ENCODE measurements at regions not wholly inside any gene's neighbourhood (a gene's known extent, or its start where the extent isn't known, plus 50 kb on each side); places are given as distances from the start of the nearest gene placed in this dataset.
A peak's percentile ranks its signal among the peaks of the same experiment; 100 is the strongest.

GRCh38 chr13:47110141-47110540, 213.3 kb upstream of the HTR2A start:
- no peak for DNase-seq (ENCODE audit: low read depth, low spot score)
- Histone ChIP-seq H3K4me3 (ENCODE audit: low read depth, low read length) (no peak overlapping the region), H3K9me3 (ENCODE audit: control insufficient read depth, insufficient read depth, low read length) (no peaks in the 10 kb centered on the region), H3K27me3 (ENCODE audit: control insufficient read depth, insufficient read depth, low read length) (no peaks in the 10 kb centered on the region), H3K27ac (ENCODE audit: low read depth, low read length) (no peak overlapping the region)
- ChIA-PET POLR2A (no interaction called here), CTCF (no interaction called here)
- TF ChIP-seq CTCF (IDR thresholded peaks at IDR 0.05; ENCODE audit: low read depth, low read length): no peak

- no peak for DNase-seq (ENCODE audit: low read depth, low spot score)
- no peak for TF ChIP-seq CTCF (IDR thresholded peaks at IDR 0.05; ENCODE audit: low read depth, low read length)
- CTCF ChIA-PET: no interaction called here
Measured at GRCh38 chr13:47109028-47109427, 212.2 kb upstream of the HTR2A start.

DNA sequence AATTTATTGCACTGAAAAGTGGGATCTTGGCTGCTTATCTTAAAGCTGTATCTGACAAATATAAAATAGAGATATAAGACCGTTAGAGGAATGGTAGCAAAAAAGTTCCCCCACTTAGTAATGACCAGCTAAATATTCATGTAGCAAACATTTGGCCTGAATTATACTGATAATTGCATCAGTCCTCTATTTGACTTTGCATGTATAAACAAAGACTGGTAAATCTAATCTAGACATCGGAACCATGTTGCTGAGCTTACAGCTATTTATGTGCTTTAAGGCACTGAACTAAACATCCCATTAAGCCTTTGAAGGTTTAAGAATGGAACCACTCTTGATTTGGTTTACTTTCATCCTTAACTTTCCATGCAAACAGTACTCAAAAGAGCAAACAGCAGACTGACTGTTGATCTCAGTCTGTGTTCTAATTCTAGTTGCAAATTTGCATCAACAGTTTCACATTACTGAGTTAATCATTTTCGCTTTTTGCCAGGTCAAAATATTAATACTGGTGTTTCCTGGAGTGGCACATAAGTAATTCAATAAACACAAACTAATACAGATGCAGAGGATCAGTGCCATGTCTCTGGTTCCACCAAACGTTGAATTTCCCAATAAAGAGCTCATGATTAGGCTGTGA, 203.5 kb upstream of the HTR2A start:
- ChIA-PET POLR2A (no interaction called here), CTCF (interaction anchor here (1.0 to 2.6 kb wide), 3 partner anchors 12 to 127 kb away, joined by 3 to 5 read pairs (median 3); no protein-coding TSS in a partner anchor)
- TF ChIP-seq CTCF (IDR thresholded peaks at IDR 0.05; ENCODE audit: low read depth, low read length): no peak
- H3K27me3 ChIP-seq (ENCODE audit: control insufficient read depth, insufficient read depth, low read length): no peaks in the 10 kb centered on the region
- peak; percentile 8 for DNase-seq (ENCODE audit: low read depth, low spot score)
- no peak overlapping the region for H3K4me3 ChIP-seq (ENCODE audit: low read depth, low read length)
- no peak overlapping the region for H3K27ac ChIP-seq (ENCODE audit: low read depth, low read length)
- no peaks in the 10 kb centered on the region for H3K9me3 ChIP-seq (ENCODE audit: control insufficient read depth, insufficient read depth, low read length)

More at GRCh38 chr13:47109028-47109427, 212.2 kb upstream of the HTR2A start:
- Histone ChIP-seq H3K4me3 (ENCODE audit: low read depth, low read length) (no peak overlapping the region), H3K27me3 (ENCODE audit: control insufficient read depth, insufficient read depth, low read length) (no peaks in the 10 kb centered on the region), H3K9me3 (ENCODE audit: control insufficient read depth, insufficient read depth, low read length) (no peaks in the 10 kb centered on the region), H3K27ac (ENCODE audit: low read depth, low read length) (no peak overlapping the region)
- POLR2A ChIA-PET: no interaction called here

DNA sequence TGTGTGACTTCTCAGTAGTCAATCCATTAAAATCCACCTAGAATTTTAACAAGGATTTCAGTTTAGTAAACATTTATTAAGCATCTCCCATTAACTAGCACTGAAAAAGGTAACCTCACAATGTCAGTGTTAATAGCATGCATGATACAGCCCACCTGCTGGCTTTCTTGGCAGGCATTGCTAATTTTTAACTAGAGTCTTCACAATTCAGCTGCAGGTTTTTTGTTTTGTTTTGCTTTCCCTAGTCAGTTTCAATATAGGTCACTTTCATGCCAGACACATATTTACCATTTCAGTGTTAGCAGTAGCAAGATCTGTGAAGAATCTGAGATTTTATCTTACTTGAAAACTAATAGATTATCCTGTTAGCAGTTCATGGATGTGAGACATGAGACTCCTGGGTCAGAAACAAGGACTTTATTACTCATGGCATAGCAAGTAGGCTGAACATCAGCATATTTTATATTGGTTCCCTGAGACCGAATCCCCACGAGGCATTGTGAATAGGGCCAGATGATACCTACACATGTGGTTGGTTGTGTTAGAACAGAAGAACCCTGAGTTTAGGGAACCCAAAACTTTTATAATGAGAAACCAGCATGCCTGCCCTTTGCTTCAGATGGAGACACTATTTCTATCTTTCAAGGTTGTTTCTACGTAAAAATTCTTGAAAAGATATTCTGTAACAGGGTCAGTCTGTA, 198.0 kb upstream of the HTR2A start:
- no peaks in the 10 kb centered on the region for H3K27me3 ChIP-seq (ENCODE audit: control insufficient read depth, insufficient read depth, low read length)
- POLR2A ChIA-PET: no interaction called here
- no peak overlapping the region for H3K4me3 ChIP-seq (ENCODE audit: low read depth, low read length)
- CTCF ChIA-PET: no interaction called here
- TF ChIP-seq CTCF (IDR thresholded peaks at IDR 0.05; ENCODE audit: low read depth, low read length): no peak
- H3K27ac ChIP-seq (ENCODE audit: low read depth, low read length): no peak overlapping the region
- no peaks in the 10 kb centered on the region for H3K9me3 ChIP-seq (ENCODE audit: control insufficient read depth, insufficient read depth, low read length)
- DNase-seq (ENCODE audit: low read depth, low spot score): no peak

DNA sequence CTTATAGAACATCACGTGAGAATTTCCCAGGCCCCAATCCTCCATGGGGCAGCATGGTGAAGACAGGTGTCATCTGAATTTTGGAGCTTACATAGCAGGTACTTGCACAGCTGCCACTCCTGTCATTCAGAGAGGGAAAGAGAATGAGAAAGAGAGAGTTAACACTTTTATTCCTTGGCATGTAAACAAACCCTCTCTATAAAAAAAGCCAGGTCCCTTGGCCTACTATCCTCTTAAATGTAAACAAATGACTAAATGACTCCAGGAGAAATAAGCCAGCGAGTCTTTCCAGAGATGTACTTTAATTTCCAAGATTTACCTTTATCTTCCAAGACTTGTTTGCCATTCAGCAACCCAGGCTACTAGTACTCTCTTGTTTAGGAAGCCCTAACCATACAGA, 195.3 kb upstream of the HTR2A start:
- ChIA-PET CTCF (no interaction called here), POLR2A (no interaction called here)
- DNase-seq (ENCODE audit: low read depth, low spot score): no peak
- Histone ChIP-seq H3K27me3 (ENCODE audit: control insufficient read depth, insufficient read depth, low read length) (no peaks in the 10 kb centered on the region), H3K9me3 (ENCODE audit: control insufficient read depth, insufficient read depth, low read length) (no peaks in the 10 kb centered on the region), H3K4me3 (ENCODE audit: low read depth, low read length) (no peak overlapping the region), H3K27ac (ENCODE audit: low read depth, low read length) (no peak overlapping the region)
- no peak for TF ChIP-seq CTCF (IDR thresholded peaks at IDR 0.05; ENCODE audit: low read depth, low read length)

Measured in AG04450 (cell line).